NCI-H345 treated with DMSO at 0.1 percent for 48 hours (cell line): ENCODE measurements at regions not wholly inside any gene's neighbourhood (a gene's known extent, or its start where the extent isn't known, plus 50 kb on each side); places are given as distances from the start of the nearest gene placed in this dataset.
"Not testable (repeated sequence)": the region's sequence is repeated elsewhere in the genome, so short reads cannot be mapped to it uniquely, and the experiment has no call there.

ENCODE experiments used
- DNase-seq: peaks from one replicate; lab custom pipeline; 2025; ENCODE audit not compliant: unreplicated experiment; lab: John Stamatoyannopoulos, UW

GRCh38 chr1:80403471-80403893, 1397.0 kb upstream of the ADGRL4 start:
- DNase-seq = no peak

GRCh38 chr1:80402625-80403024, 1396.1 kb upstream of the ADGRL4 start:
- no peak for DNase-seq

- no peak for DNase-seq
Observed at GRCh38 chr1:80401757-80402156, 1395.2 kb upstream of the ADGRL4 start.

GRCh38 chr1:80392529-80392928, 1386.0 kb upstream of the ADGRL4 start:
- DNase-seq = no peak

- DNase-seq = no peak
Observed at GRCh38 chr1:80385650-80386049, 1379.1 kb upstream of the ADGRL4 start.

- no peak for DNase-seq
Observed at GRCh38 chr1:80384959-80385358, 1378.4 kb upstream of the ADGRL4 start.

GRCh38 chr1:80384083-80384830, 1377.7 kb upstream of the ADGRL4 start:
- no peak for DNase-seq

GRCh38 chr1:80375662-80376061, 1369.1 kb upstream of the ADGRL4 start:
- DNase-seq = no peak

- no peak for DNase-seq
Observed at GRCh38 chr1:80375109-80375508, 1368.6 kb upstream of the ADGRL4 start.

GRCh38 chr1:80369780-80370179, 1363.2 kb upstream of the ADGRL4 start:
- no peak for DNase-seq

GRCh38 chr1:80367058-80367457, 1360.5 kb upstream of the ADGRL4 start:
- DNase-seq = no peak

- DNase-seq = no peak
Observed at GRCh38 chr1:80365359-80366021, 1359.0 kb upstream of the ADGRL4 start.

GRCh38 chr1:80363689-80364475, 1357.4 kb upstream of the ADGRL4 start:
- no peak for DNase-seq

GRCh38 chr1:80359666-80360065, 1353.1 kb upstream of the ADGRL4 start:
- no peak for DNase-seq

- DNase-seq = no peak
Observed at GRCh38 chr1:80349218-80349617, 1342.7 kb upstream of the ADGRL4 start.

- no peak for DNase-seq
Observed at GRCh38 chr1:80341021-80341420, 1334.5 kb upstream of the ADGRL4 start.

- DNase-seq = no peak
Observed at GRCh38 chr1:80318108-80318507, 1311.6 kb upstream of the ADGRL4 start.

GRCh38 chr1:80310703-80311245, 1304.2 kb upstream of the ADGRL4 start:
- no peak for DNase-seq

GRCh38 chr1:80305466-80305865, 1298.9 kb upstream of the ADGRL4 start:
- DNase-seq = no peak

GRCh38 chr1:80293818-80294217, 1287.3 kb upstream of the ADGRL4 start:
- no peak for DNase-seq

GRCh38 chr1:80288750-80289149, 1282.2 kb upstream of the ADGRL4 start:
- not testable (repeated sequence) for DNase-seq

GRCh38 chr1:80282536-80282935, 1276.0 kb upstream of the ADGRL4 start:
- DNase-seq = no peak
